SU-DHL-6 (cell line): ENCODE measurements at regions not wholly inside any gene's neighbourhood (a gene's known extent, or its start where the extent isn't known, plus 50 kb on each side); places are given as distances from the start of the nearest gene placed in this dataset.

Source experiments
- EZH2phosphoT487 ChIP-seq: fragments of 200-600 bp; sonication (generic), shearing (Covaris generic); conservative IDR thresholded peaks from 2 replicates; pipeline ENCODE4 v1.6.1; 2018; ENCODE audit warnings: mild to moderate bottlenecking, antibody characterized with exemption, low read length, moderate library complexity, mixed read lengths
- TF ChIP-seq, protein P1 (sequence below): fragments of 200-600 bp; sonication (generic); IDR thresholded peaks from one replicate; pipeline ENCODE4 v1.5.1; 2017; ENCODE audit warnings: antibody characterized with exemption, mild to moderate bottlenecking, low read length, moderate library complexity; ENCODE audit not compliant: insufficient read depth, poor library complexity, severe bottlenecking

DNA sequence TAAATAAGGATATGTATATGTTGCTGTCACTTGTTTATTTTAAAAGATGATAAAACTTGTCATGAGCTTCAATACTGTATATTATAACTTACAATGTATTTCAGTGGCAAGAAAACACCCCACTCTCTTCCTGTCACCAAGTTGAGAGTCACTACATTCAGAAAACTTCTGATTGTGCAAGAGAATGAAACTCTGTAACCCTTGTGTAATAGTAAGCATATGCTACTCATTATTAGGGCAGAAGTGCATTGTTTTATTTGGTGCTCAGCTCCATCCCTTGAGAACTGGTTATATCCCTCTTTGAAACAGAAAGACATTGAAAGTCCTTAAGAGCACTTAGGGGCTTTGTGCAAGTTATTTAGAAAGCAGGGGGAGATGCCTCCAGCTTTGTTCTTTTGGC is 594.5 kb downstream of the ARAP2 start:
- TF ChIP-seq, protein P1, sequence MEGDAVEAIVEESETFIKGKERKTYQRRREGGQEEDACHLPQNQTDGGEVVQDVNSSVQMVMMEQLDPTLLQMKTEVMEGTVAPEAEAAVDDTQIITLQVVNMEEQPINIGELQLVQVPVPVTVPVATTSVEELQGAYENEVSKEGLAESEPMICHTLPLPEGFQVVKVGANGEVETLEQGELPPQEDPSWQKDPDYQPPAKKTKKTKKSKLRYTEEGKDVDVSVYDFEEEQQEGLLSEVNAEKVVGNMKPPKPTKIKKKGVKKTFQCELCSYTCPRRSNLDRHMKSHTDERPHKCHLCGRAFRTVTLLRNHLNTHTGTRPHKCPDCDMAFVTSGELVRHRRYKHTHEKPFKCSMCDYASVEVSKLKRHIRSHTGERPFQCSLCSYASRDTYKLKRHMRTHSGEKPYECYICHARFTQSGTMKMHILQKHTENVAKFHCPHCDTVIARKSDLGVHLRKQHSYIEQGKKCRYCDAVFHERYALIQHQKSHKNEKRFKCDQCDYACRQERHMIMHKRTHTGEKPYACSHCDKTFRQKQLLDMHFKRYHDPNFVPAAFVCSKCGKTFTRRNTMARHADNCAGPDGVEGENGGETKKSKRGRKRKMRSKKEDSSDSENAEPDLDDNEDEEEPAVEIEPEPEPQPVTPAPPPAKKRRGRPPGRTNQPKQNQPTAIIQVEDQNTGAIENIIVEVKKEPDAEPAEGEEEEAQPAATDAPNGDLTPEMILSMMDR: no peak
- no peak for TF ChIP-seq EZH2phosphoT487
